OCI-LY1 (cell line): ENCODE measurements at regions not wholly inside any gene's neighbourhood (a gene's known extent, or its start where the extent isn't known, plus 50 kb on each side); places are given as distances from the start of the nearest gene placed in this dataset.

Experiments
- H2AFZ ChIP-seq: fragments of 200-600 bp; sonication (generic), shearing (Covaris generic); 2 replicates; pipeline ENCODE4 v1.6.0; 2014; ENCODE audit warnings: antibody characterized with exemption, mild to moderate bottlenecking, low read length
- H3F3A ChIP-seq: fragments of 200-600 bp; sonication (generic), shearing (Covaris generic); 2 replicates; pipeline ENCODE4 v1.6.0; 2014; ENCODE audit warnings: mild to moderate bottlenecking, antibody characterized with exemption, low read length, moderate library complexity; ENCODE audit not compliant: insufficient read depth
- H3K27ac ChIP-seq: fragments of 200-600 bp; sonication (generic); 2 replicates; pipeline ENCODE4 v1.5.1; 2014; ENCODE audit warnings: low read length, mixed run types, mild to moderate bottlenecking, low read depth; ENCODE audit not compliant: poor library complexity, severe bottlenecking
- H3K27me3 ChIP-seq: fragments of 200-600 bp; sonication (generic); 2 replicates; pipeline ENCODE4 v1.6.0; 2014; ENCODE audit warnings: antibody characterized with exemption, mild to moderate bottlenecking, low read length, moderate library complexity; ENCODE audit not compliant: insufficient read depth
- H3K36me3 ChIP-seq: fragments of 200-600 bp; sonication (generic); 2 replicates; pipeline ENCODE4 v1.6.1; 2014; ENCODE audit warnings: mild to moderate bottlenecking, antibody characterized with exemption, low read length, moderate library complexity, mixed read lengths; ENCODE audit not compliant: insufficient read depth
- H3K4me1 ChIP-seq: fragments of 200-600 bp; sonication (generic); 2 replicates; pipeline ENCODE4 v1.5.1; 2014; ENCODE audit warnings: mild to moderate bottlenecking, low read length, moderate library complexity; ENCODE audit not compliant: insufficient read depth, severe bottlenecking
- H3K4me2 ChIP-seq: fragments of 200-600 bp; sonication (generic), shearing (Covaris generic); 2 replicates; pipeline ENCODE4 v1.6.1; 2014; ENCODE audit warnings: low read length
- H3K4me3 ChIP-seq: fragments of 200-600 bp; sonication (generic); 2 replicates; pipeline ENCODE4 v1.5.1; 2014; ENCODE audit warnings: low read length, low read depth, mild to moderate bottlenecking, mixed read lengths; ENCODE audit not compliant: poor library complexity, severe bottlenecking
- H3K79me2 ChIP-seq: fragments of 200-600 bp; shearing (Covaris generic); 2 replicates; pipeline ENCODE4 v1.6.1; 2016; ENCODE audit warnings: mixed run types, low read length, mixed read lengths; ENCODE audit not compliant: insufficient read depth
- H3K9ac ChIP-seq: fragments of 200-600 bp; sonication (generic), shearing (Covaris generic); 2 replicates; pipeline ENCODE4 v1.6.1; 2014; ENCODE audit warnings: mild to moderate bottlenecking, low read length, mixed read lengths
- H3K9me2 ChIP-seq: fragments of 200-600 bp; sonication (generic), shearing (Covaris generic); 2 replicates; pipeline ENCODE4 v1.6.1; 2014; ENCODE audit warnings: low read depth, mild to moderate bottlenecking, low read length, mixed read lengths
- H3K9me3 ChIP-seq: fragments of 200-600 bp; shearing (Covaris generic); 2 replicates; pipeline ENCODE4 v1.6.1; 2014; ENCODE audit warnings: low read length, mixed read lengths
- H4K20me1 ChIP-seq: fragments of 200-600 bp; sonication (generic), shearing (Covaris generic); 2 replicates; pipeline ENCODE4 v1.6.0; 2016; ENCODE audit warnings: mild to moderate bottlenecking, low read length; ENCODE audit not compliant: insufficient read depth
- EZH2 ChIP-seq: fragments of 200-600 bp; sonication (generic), shearing (Covaris generic); IDR thresholded peaks from 2 replicates; pipeline ENCODE4 v1.8.0; 2017; ENCODE audit warnings: borderline replicate concordance, mixed run types, mild to moderate bottlenecking, antibody characterized with exemption, low read length, moderate library complexity, mixed read lengths
- TF ChIP-seq, protein P1 (sequence below): fragments of 200-600 bp; sonication (generic), shearing (Covaris generic); IDR thresholded peaks from 2 replicates; pipeline ENCODE4 v1.5.1; 2017; ENCODE audit warnings: mild to moderate bottlenecking, antibody characterized with exemption, low read length, moderate library complexity, mixed read lengths

- H3K9me3 ChIP-seq, result no peaks in the 10 kb centered on the region
- H3K9ac ChIP-seq, result no peak overlapping the region
- peaks cover 49% of the 10 kb centered on the region for H3K4me1 ChIP-seq
- H3K36me3 ChIP-seq, result no peaks in the 10 kb centered on the region
- H3K79me2 ChIP-seq, result no peaks in the 10 kb centered on the region
- no peaks in the 10 kb centered on the region for H3K27me3 ChIP-seq
- no peak overlapping the region for H2AFZ ChIP-seq
- no peaks in the 10 kb centered on the region for H4K20me1 ChIP-seq
- H3F3A ChIP-seq, result no peaks in the 10 kb centered on the region
- TF ChIP-seq, protein P1, sequence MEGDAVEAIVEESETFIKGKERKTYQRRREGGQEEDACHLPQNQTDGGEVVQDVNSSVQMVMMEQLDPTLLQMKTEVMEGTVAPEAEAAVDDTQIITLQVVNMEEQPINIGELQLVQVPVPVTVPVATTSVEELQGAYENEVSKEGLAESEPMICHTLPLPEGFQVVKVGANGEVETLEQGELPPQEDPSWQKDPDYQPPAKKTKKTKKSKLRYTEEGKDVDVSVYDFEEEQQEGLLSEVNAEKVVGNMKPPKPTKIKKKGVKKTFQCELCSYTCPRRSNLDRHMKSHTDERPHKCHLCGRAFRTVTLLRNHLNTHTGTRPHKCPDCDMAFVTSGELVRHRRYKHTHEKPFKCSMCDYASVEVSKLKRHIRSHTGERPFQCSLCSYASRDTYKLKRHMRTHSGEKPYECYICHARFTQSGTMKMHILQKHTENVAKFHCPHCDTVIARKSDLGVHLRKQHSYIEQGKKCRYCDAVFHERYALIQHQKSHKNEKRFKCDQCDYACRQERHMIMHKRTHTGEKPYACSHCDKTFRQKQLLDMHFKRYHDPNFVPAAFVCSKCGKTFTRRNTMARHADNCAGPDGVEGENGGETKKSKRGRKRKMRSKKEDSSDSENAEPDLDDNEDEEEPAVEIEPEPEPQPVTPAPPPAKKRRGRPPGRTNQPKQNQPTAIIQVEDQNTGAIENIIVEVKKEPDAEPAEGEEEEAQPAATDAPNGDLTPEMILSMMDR, result no peak
- TF ChIP-seq EZH2, result no peak
- H3K9me2 ChIP-seq, result no peaks in the 10 kb centered on the region
- H3K4me3 ChIP-seq, result no peak overlapping the region
- no peak overlapping the region for H3K27ac ChIP-seq
- H3K4me2 ChIP-seq, result no peak overlapping the region
These were observed 657.6 kb downstream of the UQCRFS1 start for GRCh38 chr19:28555317-28555716.

DNA sequence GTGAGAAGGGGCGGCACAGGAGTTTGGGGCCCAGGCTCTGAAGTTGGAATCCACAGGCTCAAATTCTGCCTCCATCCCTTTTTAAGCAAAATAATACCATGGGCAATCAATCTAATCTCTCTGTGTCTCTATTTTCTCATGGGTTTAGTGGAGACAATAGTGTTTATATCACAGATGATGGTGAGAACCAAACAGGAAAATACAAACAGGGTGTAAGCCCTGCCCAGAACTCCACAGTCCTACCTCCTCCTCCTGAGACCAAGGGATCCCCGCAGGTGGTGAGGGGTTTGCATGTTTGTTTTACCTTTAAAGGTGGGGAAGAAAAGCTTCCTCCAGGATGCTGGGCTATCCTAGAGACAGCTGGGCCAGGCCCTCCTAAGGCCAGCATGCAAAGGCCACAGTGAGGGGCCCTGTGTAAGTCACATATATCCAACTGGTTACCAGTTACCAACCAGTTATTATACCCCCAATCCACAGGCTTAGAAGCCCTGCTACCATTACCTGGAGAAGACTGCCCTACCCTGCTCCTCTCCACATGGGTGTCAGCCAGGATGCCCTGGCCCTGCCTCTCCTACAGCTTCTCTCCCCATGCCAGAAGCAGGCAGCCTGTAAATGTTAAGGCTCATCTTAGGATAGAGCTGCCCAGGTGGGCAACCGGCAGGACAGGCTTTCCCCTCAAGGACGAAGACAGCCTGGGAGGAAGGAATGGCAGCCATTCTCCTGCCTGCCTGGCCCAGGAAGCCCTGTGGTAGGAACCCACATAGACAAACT is 658.4 kb downstream of the UQCRFS1 start:
- no peaks in the 10 kb centered on the region for H3K36me3 ChIP-seq
- no peak for TF ChIP-seq EZH2
- TF ChIP-seq, protein P1, result no peak
- H3K9ac ChIP-seq, result no peak overlapping the region
- no peaks in the 10 kb centered on the region for H3F3A ChIP-seq
- H3K9me2 ChIP-seq, result no peaks in the 10 kb centered on the region
- no peak overlapping the region for H2AFZ ChIP-seq
- H3K79me2 ChIP-seq, result no peaks in the 10 kb centered on the region
- H4K20me1 ChIP-seq, result no peaks in the 10 kb centered on the region
- no peak overlapping the region for H3K4me3 ChIP-seq
- H3K4me2 ChIP-seq, result no peak overlapping the region
- H3K4me1 ChIP-seq, result peaks cover 57% of the 10 kb centered on the region
- H3K27ac ChIP-seq, result no peak overlapping the region
- no peaks in the 10 kb centered on the region for H3K27me3 ChIP-seq
- H3K9me3 ChIP-seq, result no peaks in the 10 kb centered on the region

GRCh38 chr19:28553764-28554163 is 659.2 kb downstream of the UQCRFS1 start:
- no peaks in the 10 kb centered on the region for H3K36me3 ChIP-seq
- H4K20me1 ChIP-seq, result no peaks in the 10 kb centered on the region
- no peaks in the 10 kb centered on the region for H3K27me3 ChIP-seq
- H3K9ac ChIP-seq, result no peak overlapping the region
- H3F3A ChIP-seq, result no peaks in the 10 kb centered on the region
- peaks cover 57% of the 10 kb centered on the region for H3K4me1 ChIP-seq
- H3K79me2 ChIP-seq, result no peaks in the 10 kb centered on the region
- no peak overlapping the region for H2AFZ ChIP-seq
- no peak overlapping the region for H3K27ac ChIP-seq
- TF ChIP-seq, protein P1, result no peak
- no peak for TF ChIP-seq EZH2
- H3K4me3 ChIP-seq, result no peak overlapping the region
- no peak overlapping the region for H3K4me2 ChIP-seq
- no peaks in the 10 kb centered on the region for H3K9me2 ChIP-seq
- no peaks in the 10 kb centered on the region for H3K9me3 ChIP-seq
